Activated CD4-positive, alpha-beta T cell treated with anti-CD3 and anti-CD28 coated beads, Interleukin-2, Interleukin-6, amounts not matched to agents 100 ng/mL and 50 ng/mL, durations not matched to agents 16 hours and 8 hours (primary cell): ENCODE measurements at regions not wholly inside any gene's neighbourhood (a gene's known extent, or its start where the extent isn't known, plus 50 kb on each side); places are given as distances from the start of the nearest gene placed in this dataset.
"Not testable (repeated sequence)": the region's sequence is repeated elsewhere in the genome, so short reads cannot be mapped to it uniquely, and the experiment has no call there.

Source experiments
- DNase-seq: peaks from one replicate; pipeline ENCODE4 v3.0.0-alpha.2; 2020

GRCh38 chr10:117797296-117797695, 249.4 kb downstream of the RAB11FIP2 start:
- no peak for DNase-seq

GRCh38 chr10:117801691-117802090, 245.1 kb downstream of the RAB11FIP2 start:
- DNase-seq: no peak

- no peak for DNase-seq
Measured at GRCh38 chr10:117804470-117805011, 242.2 kb downstream of the RAB11FIP2 start.

- DNase-seq: no peak
Measured at GRCh38 chr10:117805139-117805538, 241.6 kb downstream of the RAB11FIP2 start.

GRCh38 chr10:117807441-117807840, 239.3 kb downstream of the RAB11FIP2 start:
- DNase-seq: no peak

- not testable (repeated sequence) for DNase-seq
Measured at GRCh38 chr10:117815816-117816215, 230.9 kb downstream of the RAB11FIP2 start.

GRCh38 chr10:117817116-117817515, 229.6 kb downstream of the RAB11FIP2 start:
- no peak for DNase-seq

- no peak for DNase-seq
Measured at GRCh38 chr10:117818721-117819120, 228.0 kb downstream of the RAB11FIP2 start.

- DNase-seq: no peak
Measured at GRCh38 chr10:117819304-117819703, 227.4 kb downstream of the RAB11FIP2 start.

GRCh38 chr10:117823980-117824379, 222.8 kb downstream of the RAB11FIP2 start:
- DNase-seq: no peak

GRCh38 chr10:117830205-117830604, 216.5 kb downstream of the RAB11FIP2 start:
- DNase-seq: no peak

- peak; percentile 31 for DNase-seq
Measured at GRCh38 chr10:117830787-117831212, 215.9 kb downstream of the RAB11FIP2 start.

- not testable (repeated sequence) for DNase-seq
Measured at GRCh38 chr10:117838500-117839498, 207.9 kb downstream of the RAB11FIP2 start.

- DNase-seq: not testable (repeated sequence)
Measured at GRCh38 chr10:117856426-117856825, 190.3 kb downstream of the RAB11FIP2 start.

GRCh38 chr10:117860135-117860534, 186.6 kb downstream of the RAB11FIP2 start:
- DNase-seq: no peak

- DNase-seq: peak; percentile 9
Measured at GRCh38 chr10:117860823-117861222, 185.9 kb downstream of the RAB11FIP2 start.

- DNase-seq: no peak
Measured at GRCh38 chr10:117861329-117861728, 185.4 kb downstream of the RAB11FIP2 start.

GRCh38 chr10:117863771-117864170, 183.0 kb downstream of the RAB11FIP2 start:
- no peak for DNase-seq

- no peak for DNase-seq
Measured at GRCh38 chr10:117865945-117866344, 180.8 kb downstream of the RAB11FIP2 start.

- no peak for DNase-seq
Measured at GRCh38 chr10:117868151-117868550, 178.6 kb downstream of the RAB11FIP2 start.

- no peak for DNase-seq
Measured at GRCh38 chr10:117875793-117876192, 170.9 kb downstream of the RAB11FIP2 start.

- no peak for DNase-seq
Measured at GRCh38 chr10:117876210-117876609, 170.5 kb downstream of the RAB11FIP2 start.

- no peak for DNase-seq
Measured at GRCh38 chr10:117878626-117879025, 168.1 kb downstream of the RAB11FIP2 start.

- DNase-seq: no peak
Measured at GRCh38 chr10:117884093-117884492, 162.6 kb downstream of the RAB11FIP2 start.
